ENCODE measurements at regions not wholly inside any gene's neighbourhood (a gene's known extent, or its start where the extent isn't known, plus 50 kb on each side); places are given as distances from the start of the nearest gene placed in this dataset.
"Not testable (repeated sequence)": the region's sequence is repeated elsewhere in the genome, so short reads cannot be mapped to it uniquely, and the experiment has no call there.

DNA sequence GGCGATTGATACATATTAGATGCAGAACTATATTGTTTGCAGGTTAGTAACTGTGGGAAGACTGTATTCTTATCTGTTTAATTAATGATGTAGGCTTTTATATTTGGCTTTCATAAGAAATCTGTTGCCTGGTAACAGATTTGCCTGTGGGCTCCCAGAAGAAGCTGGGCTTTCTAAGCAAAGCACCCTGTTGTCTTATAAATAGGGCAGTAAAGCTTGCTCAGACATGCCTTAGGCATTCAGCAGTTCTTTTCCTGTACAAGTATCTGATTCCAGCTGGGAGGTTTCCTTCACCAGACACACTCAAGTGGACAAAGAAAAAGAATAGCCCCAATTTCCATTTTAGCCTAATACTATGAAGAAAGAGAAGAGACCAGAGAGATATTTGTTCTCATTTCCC lies 524.0 kb downstream of the LRRIQ3 start:
- Histone ChIP-seq H3K27me3 (no peaks in the 10 kb centered on the region), H3K4me3 (no peak overlapping the region), H3K27ac (no peak overlapping the region), H3K36me3 (ENCODE audit: low read depth, missing control alignments) (no peaks in the 10 kb centered on the region), H3K9me3 (no peaks in the 10 kb centered on the region), H3K4me1 (no peaks in the 10 kb centered on the region)
- no peak for TF ChIP-seq POLR2A (IDR thresholded peaks at IDR 0.05)
- TF ChIP-seq, protein P1, sequence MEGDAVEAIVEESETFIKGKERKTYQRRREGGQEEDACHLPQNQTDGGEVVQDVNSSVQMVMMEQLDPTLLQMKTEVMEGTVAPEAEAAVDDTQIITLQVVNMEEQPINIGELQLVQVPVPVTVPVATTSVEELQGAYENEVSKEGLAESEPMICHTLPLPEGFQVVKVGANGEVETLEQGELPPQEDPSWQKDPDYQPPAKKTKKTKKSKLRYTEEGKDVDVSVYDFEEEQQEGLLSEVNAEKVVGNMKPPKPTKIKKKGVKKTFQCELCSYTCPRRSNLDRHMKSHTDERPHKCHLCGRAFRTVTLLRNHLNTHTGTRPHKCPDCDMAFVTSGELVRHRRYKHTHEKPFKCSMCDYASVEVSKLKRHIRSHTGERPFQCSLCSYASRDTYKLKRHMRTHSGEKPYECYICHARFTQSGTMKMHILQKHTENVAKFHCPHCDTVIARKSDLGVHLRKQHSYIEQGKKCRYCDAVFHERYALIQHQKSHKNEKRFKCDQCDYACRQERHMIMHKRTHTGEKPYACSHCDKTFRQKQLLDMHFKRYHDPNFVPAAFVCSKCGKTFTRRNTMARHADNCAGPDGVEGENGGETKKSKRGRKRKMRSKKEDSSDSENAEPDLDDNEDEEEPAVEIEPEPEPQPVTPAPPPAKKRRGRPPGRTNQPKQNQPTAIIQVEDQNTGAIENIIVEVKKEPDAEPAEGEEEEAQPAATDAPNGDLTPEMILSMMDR (IDR thresholded peaks at IDR 0.05): no peak
- intact Hi-C loops (cut with DNase I; ENCODE audit: low total_unique reads): no loop called here
- DNase-seq: no peak
- 86 to 93% methylated on average over 1 of the region's 1 CpG for WGBS, 2 donors

DNA sequence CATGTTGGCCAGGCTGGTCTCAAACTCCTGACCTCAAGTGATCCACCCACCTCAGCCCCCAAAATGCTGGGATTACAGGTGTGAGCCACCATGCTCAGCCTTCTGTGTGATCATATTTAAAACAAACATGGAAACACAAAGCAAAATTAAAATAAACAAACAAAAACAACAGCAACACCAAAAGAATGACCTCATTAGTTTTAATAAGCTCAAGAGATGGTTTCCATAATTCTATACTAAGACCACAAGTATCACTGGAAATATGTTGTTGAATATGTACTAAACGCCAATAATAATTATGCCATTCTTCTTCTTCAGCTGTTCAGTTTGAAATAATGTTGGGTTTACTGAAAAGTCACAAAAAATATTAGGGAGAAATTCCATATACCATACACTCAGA lies 526.4 kb downstream of the LRRIQ3 start:
- WGBS, 2 donors: 80 to 91% methylated on average over 1 of the region's 1 CpG
- no peak overlapping the region for H3K27ac ChIP-seq
- no peaks in the 10 kb centered on the region for H3K36me3 ChIP-seq (ENCODE audit: low read depth, missing control alignments)
- H3K27me3 ChIP-seq: no peaks in the 10 kb centered on the region
- H3K9me3 ChIP-seq: no peaks in the 10 kb centered on the region
- no peak for DNase-seq
- H3K4me3 ChIP-seq: no peak overlapping the region
- TF ChIP-seq, protein P1 (IDR thresholded peaks at IDR 0.05): no peak
- no peak for TF ChIP-seq POLR2A (IDR thresholded peaks at IDR 0.05)
- no peaks in the 10 kb centered on the region for H3K4me1 ChIP-seq
- intact Hi-C loops (cut with DNase I; ENCODE audit: low total_unique reads): no loop called here

DNA sequence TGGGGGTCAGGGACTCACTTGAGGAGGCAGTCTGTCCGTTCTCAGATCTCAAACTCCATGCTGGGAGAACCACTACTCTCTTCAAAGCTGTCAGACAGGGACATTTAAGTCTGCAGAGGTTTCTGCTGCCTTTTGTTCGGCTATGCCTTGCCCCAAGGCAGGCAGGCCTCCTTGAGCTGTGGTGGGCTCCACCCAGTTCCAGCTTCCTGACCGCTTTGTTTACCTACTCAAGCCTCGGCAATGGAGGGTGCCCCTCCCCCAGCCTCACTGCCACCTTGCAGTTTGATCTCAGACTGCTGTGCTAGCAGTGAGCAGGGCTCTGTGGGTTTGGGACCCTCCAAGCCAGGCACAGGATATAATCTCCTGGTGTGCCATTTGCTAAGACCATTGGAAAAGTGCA lies 530.0 kb downstream of the LRRIQ3 start:
- 93 to 94% methylated on average over 3 to 4 of the region's 4 CpGs for WGBS, 2 donors
- H3K9me3 ChIP-seq; H3K36me3 ChIP-seq (ENCODE audit: low read depth, missing control alignments); DNase-seq; H3K4me3 ChIP-seq; intact Hi-C loops (cut with DNase I; ENCODE audit: low total_unique reads); H3K27ac ChIP-seq; H3K4me1 ChIP-seq; H3K27me3 ChIP-seq: not testable (repeated sequence)

DNA sequence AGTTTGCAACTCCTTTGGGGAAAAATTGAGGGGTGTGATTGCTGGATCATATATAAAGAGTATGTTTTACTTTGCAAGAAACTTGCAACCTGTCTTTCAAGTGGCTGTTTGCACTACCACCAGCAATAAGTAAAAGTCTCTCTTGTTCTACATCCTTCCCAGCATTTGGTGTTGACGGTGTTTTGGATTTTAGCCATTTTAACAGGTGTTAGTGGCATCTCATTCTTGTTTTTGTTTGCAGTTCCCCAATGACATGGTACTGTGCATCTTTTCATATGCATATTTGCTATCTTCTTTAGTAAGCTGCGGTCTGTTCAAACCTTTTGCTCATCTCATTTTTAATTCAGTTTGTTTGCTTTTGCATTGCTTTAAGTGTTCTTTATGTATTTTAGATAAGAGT lies 535.5 kb downstream of the LRRIQ3 start:
- no peak for DNase-seq
- 84 to 97% methylated on average over 2 of the region's 2 CpGs for WGBS, 2 donors

DNA sequence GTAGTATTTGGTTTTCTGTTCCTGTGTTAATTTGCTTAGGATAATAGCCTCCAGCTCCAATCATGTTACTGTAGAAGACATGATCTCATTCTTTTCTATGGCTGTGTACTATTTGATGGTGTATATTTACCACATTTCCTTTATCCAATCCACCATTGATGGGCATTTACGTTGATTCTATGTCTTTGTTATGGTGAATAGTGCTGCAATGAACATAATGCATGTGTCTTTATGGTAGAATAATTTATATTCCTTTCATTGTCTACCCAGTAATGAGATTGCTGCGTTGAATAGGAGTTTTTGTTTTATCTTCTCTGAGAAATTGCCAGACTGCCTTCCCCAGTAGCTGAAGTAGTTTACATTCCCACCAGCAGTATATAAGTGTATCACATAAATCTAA lies 538.8 kb downstream of the LRRIQ3 start:
- no peak overlapping the region for H3K27ac ChIP-seq
- no peaks in the 10 kb centered on the region for H3K9me3 ChIP-seq
- no peak overlapping the region for H3K4me3 ChIP-seq
- TF ChIP-seq POLR2A (IDR thresholded peaks at IDR 0.05): no peak
- TF ChIP-seq, protein P1 (IDR thresholded peaks at IDR 0.05): no peak
- DNase-seq: no peak
- no peaks in the 10 kb centered on the region for H3K4me1 ChIP-seq
- H3K36me3 ChIP-seq (ENCODE audit: low read depth, missing control alignments): no peaks in the 10 kb centered on the region
- H3K27me3 ChIP-seq: no peaks in the 10 kb centered on the region
- WGBS, 2 donors: 86 to 93% methylated on average over 2 of the region's 2 CpGs
- intact Hi-C loops (cut with DNase I; ENCODE audit: low total_unique reads): no loop called here

More for the DNA sequence above, 535.5 kb downstream of the LRRIQ3 start:
- intact Hi-C loops (cut with DNase I; ENCODE audit: low total_unique reads): no loop called here
- Histone ChIP-seq H3K27me3 (no peaks in the 10 kb centered on the region), H3K27ac (no peak overlapping the region), H3K4me1 (no peaks in the 10 kb centered on the region), H3K36me3 (ENCODE audit: low read depth, missing control alignments) (no peaks in the 10 kb centered on the region), H3K9me3 (no peaks in the 10 kb centered on the region), H3K4me3 (no peak overlapping the region)
- TF ChIP-seq, protein P1 (IDR thresholded peaks at IDR 0.05): no peak
- no peak for TF ChIP-seq POLR2A (IDR thresholded peaks at IDR 0.05)

All from testis (tissue), 2 donors.